Endothelial cell of hepatic sinusoid (primary cell): ENCODE measurements at regions not wholly inside any gene's neighbourhood (a gene's known extent, or its start where the extent isn't known, plus 50 kb on each side); places are given as distances from the start of the nearest gene placed in this dataset.

Source experiments
- in situ Hi-C: cut with HindIII; loops from 2 replicates; pipeline ENCODE4 v1.10.0; 2017; ENCODE audit warnings: low sequenced_read_pairs

DNA sequence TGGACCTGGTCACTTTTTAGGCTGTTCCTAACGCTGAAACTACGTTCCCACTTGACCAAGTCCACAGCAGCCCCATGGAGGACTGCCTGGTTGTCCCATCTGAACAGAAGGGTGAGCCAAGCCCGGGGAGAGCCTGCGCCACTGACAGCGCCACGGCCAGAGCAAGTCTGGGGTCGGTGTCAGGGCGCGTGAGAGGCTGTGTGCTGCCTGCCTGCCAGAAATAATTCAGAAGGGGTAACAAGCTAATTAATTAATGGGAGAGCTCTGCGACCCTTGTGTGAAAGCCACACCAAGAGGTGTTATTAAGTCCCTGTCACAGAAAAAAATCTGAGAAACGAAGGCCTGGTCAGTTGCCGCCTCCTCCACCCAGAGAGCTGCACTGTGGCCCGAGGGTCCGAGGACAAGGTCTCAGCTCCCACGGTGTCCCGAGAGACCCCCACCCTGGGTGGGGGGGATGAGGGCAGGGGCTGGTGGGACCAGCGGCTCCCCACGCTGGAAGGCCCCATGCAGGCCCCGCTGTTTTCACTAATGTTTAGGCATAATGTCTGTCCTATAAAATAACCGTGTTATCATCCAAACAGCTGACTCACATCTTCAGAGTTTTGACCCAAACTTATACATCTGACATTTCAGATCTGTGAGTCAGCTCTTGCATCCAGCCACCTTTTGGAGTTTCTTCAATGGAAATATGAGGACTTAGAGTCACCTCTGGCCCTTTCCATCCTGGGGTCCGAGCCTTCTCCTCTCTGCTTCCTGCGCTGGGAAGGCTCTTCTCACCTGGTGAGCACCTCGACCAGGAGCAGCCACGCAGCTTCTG is 58.5 kb downstream of the DLL1 start:
- in situ Hi-C loops: no loop called here

DNA sequence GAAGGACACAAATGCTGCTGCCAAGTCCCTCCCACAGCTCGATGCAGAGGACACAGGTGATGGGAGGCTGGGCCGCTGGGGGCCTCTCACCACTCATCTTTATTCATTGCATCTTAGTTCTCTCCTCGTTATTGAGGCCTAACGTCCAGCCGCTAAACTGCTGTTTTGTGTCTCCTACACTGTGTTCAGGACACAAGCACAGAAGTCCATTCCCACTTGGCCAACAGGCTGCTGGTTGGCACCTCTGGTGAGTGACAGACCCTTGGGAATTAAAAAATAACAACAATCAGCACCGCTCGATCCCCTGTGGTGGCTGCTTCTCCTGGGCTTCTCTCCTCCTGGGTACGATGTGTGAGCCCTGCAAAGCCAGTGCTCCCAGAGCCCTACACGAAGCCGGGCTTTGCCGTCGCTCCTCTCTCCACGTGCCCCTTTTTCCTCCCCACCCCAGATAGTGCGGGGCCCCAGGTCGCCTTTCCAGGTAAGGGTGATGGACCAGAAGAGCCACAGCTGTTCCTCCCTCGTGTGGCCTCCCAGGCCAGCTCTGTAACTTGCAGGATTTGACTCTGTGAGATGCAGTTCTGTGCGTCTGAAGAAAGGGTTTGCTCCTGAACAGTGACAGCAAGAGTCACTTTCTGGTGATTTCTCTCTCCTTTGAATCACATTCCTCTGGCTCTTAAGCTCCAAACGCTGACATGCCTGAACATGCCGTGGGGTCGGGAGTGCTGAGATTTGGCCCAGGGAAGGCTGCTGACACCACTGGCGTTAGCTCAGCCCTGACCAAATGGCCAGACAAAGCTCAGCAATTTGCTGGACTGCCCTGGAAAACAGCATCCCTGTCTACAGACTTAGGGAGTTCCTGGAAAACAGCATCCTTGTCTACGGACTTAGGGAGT is 59.3 kb downstream of the DLL1 start:
- in situ Hi-C loops: no loop called here

DNA sequence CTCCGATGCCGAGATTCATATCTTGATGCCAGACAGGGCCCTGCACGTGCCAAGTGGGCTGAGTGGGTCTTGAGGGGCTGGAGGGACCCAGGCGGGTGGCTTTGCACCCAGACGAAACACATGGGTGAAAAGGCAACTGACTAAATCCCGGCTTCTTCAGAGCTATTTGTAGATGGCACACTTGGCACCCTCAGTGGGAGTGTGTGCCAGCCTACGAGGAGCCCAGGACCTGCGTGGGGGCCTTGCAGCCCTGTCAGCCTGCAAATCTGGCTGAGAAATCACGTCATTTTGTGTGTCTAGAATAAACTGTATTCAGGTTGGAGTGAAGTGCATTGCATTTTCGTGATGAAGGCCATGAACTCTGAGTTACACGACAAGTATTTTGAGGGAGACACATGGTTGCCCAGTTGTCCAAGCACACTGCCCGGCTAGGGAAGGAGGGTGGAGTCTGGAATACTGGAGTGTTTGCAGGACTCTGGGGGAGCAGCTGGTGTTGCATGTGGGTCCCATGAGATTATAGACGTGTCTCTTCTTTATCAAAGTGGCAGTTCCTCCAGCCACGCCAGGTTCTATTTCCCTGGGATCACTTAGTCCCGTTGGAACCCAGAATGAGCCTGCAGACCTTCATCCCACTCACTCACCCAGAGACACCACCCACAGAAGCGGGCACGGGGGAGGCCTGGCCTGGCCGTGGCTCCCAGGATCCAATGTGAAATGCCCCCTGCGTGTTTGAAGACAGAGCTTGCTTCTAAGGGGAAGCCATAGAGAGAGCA is 60.2 kb downstream of the DLL1 start:
- in situ Hi-C loops: no loop called here

DNA sequence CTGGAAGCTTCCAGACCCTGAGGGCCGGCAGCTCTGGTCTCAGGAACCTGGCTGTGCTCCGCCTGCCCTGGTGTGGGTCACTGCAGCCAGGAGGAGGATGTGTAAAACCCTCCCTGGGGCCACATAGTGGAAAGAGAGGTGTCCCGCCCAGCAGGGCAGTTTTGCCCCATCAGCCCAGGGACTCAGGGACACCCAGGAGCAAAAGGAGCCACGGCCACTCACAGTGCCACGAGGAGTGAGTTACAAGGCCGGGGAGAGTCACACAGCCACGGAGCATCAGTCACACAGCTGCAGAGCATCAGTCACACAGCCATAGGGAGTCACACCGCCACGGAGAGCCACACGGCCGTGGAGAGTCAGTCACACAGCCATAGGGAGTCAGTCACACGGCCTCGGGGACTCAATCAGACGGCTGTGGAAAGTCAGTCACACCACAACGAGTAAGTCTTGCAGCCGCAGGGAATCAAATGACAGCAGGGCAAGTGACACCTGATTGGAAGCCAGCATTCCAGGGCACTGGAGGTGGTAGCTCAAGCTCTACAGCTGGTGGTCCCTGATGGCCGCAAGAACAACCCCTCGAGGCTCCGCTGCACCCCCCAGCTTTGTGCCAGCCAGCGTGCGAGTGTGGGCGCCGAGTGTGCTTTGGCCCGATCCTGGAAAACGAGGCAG is 60.9 kb downstream of the DLL1 start:
- in situ Hi-C loops: no loop called here

DNA sequence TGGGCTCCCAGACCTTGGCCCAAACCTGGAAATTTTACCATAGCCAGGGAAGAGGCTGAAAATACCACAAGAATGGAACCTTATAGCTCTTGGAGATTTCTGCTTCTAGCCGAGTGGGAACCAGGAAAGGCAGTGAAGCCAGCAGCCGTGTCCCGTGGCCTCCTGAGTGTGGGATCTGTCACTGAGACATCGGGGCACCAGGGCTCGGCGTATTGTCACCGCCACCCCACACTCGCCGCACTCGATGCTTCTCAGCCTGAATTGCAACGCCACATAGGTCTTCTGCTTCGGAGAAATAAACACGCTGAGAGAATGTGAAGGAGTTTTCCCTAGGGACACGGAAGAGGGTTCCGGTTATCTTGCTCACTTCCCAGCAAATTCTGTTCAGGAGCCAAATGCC is 61.5 kb downstream of the DLL1 start:
- in situ Hi-C loops: no loop called here

DNA sequence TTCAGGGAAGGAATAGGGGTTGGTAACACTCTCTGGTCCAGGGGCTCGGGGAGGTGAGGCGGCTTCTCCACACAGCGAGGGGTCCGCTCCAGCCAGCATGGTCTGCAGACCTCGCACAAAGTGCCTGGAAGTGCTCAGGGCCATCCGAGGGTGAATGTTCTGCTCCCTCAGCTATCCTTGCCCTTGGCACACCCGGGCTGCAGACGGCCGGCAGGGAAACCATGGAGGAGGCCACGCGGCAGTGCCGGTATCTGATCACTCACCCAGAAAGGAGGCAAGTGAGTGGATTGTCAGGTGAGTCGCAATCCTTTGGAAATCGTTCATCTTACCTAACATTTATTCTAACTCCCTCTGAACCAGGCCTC is 62.0 kb downstream of the DLL1 start:
- in situ Hi-C loops: no loop called here

DNA sequence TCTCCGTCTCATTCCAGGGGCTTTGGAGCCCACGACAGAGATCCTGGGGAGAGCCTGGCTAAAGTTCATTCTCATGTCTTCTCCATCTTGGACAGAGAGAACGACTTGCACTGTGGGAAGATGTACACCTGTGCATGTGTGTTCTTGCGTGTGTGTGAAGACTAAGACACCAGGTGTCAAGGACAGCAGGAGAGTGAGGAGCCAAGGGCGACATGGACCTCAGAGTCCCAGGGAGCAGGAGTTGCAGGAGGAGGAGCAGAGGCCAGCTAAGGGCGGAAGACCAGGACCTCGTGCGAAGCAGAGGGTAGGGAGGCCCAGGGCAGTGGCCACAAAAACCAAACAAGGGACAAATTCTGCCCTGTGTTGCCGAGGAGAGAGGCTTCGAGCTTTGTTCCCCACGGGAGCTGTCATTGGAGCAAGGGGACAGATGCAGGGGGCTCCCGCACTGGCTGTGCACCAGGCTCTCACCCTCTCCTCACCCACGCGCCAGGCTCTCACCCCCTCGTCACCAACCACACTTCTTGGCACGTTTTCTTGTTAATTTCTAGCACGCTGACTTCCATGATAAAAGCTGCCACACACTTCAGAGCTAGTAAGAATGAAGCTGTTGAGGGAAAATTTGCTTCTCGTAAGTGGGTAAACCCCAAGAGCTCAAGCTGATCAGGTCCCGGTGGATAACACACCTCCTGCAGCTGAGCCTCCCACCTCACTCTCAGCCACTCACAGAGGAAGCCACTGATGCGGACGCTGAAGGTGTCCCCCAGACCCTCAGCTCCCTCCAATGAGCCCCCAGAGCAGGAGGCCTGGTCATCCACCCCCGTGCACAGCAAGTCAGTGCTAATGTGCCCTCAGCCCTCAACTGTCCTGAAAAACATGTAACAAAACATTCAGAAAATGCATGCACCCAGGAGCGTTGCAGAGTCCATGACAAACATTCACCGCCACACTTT is 62.6 kb downstream of the DLL1 start:
- in situ Hi-C loops: no loop called here

DNA sequence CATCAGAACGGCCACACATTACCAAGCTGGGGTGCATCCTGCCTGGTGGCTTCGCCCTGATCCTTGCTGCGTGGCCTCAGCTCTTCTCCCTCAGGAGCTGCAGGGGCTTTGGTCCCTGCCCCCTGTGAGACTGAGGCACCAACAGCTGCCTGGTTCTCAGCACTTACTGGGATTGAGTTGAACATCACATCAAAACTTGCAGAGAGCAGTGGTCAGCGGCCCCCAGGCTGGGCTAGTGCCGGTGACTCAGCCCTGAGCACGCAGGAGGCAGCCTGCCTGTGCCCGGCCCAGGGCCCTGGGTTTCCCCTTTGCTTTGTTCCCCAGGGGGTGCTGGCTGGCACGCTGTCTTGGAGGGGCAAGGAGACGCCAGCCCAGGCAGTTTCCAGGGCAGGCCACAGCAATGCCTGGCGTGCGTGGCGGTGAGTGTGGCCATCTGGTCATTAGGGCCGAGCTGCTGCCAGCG is 63.3 kb downstream of the DLL1 start:
- in situ Hi-C loops: no loop called here

DNA sequence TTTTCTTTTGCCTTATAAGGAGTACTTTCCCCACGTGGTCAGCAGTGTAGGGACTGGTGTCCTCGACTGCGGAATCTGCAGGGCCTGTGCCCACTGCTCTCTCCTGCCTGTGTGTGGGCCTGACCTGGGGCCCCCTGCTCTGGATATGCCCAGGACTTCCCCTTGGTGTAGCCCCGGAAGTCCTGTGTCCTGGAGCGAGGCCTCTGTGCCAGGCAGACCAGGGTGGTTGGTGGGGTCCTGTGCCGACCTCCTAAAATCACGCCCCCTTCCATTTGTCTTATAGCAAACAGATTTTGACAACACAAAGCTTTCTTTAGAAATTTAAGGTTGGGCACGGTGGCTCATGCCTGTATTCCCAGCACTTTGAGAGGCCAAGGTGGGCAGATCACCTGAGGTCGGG is 64.2 kb downstream of the DLL1 start:
- in situ Hi-C loops: no loop called here

DNA sequence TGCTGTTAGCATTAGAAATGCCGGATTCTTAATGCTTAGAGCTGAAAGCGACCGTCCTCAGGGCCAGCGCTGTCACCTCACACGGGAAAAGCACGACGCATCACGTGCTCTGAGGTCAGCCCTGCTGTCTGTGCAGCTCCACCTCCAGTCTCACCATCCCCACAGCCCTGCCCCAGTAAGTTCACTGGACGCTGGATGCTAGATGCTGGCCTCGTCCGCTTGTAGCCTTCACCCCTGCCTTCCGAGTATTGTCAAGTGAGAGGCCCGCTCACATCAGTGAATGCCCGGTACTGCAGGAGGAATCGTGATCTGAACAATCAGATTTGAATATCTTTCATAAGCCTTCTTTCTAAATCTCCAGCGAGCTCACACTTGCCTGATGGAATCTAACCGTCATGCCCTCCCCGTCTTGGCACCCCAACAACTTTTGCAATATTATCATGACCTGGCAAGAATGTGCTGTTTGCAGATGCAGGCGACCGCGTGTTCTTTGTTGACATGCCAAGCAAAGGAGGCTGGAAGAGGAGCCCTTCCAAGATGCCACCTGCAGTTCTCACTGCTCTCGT is 64.9 kb downstream of the DLL1 start:
- in situ Hi-C loops: no loop called here

DNA sequence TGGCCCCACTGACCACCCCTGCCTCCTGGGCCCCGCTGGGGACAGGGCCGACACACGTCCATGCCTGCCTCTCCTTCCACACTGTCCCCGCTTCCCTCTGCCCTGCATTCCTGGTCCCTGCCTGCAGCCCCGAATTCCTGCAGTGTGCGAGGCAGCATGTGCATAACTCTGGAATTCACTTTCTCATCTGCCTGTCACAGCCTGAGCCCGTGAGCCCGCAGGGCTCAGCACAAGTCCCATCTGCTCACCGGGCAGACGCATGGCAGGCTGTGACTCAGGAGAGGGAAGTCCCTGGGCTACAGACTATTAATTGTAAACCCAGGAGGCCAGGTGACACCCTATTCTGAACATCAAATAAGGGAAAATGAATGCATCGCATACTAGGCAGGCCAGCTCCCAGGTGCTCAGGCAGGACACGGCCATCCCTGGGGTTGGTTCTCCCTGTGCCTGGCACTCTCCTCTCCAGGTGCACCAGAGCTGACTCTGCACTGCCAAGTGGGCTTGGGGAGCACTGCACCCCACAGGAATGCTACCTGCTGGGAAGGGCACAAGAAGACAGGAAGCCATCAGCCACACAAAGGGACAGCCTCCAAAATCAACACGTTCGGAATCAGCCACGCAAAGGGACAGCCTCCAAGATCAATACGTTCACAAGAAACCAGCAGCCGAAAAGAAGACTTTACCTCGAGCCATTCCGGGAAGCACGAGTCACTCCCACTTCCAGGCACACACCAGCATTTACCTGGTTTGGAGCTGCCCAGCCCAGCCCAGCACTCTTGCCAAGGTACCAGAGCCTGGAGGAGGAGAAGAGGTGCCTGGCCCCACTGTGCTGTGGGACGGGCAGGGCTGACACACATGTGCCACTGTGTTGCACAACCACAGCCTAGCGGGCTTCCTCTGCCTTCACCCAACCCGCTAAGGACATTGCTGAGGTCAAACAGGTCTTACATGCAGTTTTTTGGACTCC is 65.9 kb downstream of the DLL1 start:
- in situ Hi-C loops: no loop called here

DNA sequence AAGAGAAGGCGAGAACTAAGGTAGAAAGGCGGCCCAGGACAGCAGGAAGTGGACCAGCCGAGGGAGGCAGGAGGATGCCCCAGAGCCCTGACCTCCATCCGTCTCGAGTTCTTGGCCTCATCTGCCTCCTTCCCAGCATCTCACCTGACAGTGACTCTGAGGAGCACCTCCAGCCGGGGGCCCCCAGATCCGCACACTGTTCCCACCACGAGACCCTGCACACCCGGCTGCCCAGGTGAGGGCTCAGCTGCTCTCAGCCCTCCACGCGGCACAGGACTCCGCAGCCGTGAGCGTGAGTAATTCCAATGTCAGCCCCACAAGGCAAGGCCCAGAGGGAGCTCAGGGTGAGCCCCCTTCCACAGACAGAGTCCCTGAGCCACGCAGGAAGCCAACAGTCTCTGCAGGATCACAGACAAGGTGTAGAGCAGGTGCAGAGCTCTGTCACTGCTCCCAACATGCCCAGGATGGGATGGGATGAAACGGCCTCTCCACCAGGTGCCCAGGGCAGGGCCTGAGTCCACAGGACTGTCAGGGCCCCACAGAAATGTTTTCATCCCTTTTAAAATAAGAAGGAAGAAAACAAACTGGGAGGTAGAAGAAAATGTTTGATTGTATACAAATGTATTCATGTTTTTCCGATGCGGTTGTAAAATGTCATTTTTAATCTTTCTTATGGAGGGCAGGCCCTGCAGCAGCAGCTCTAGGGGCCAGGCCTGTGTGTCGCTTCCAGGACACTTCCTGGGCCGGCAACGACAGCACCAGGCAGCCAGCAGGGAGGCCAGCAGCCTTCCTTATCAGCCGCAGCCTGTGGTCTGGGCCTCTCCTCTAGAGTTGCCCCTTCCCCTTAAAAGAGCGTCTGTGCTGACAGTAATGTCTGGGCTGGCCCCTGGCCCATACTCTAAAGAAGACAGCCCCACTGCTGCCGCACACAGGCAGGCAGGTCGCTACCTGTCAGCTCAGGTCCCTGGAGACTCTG is 66.9 kb downstream of the DLL1 start:
- in situ Hi-C loops: no loop called here

DNA sequence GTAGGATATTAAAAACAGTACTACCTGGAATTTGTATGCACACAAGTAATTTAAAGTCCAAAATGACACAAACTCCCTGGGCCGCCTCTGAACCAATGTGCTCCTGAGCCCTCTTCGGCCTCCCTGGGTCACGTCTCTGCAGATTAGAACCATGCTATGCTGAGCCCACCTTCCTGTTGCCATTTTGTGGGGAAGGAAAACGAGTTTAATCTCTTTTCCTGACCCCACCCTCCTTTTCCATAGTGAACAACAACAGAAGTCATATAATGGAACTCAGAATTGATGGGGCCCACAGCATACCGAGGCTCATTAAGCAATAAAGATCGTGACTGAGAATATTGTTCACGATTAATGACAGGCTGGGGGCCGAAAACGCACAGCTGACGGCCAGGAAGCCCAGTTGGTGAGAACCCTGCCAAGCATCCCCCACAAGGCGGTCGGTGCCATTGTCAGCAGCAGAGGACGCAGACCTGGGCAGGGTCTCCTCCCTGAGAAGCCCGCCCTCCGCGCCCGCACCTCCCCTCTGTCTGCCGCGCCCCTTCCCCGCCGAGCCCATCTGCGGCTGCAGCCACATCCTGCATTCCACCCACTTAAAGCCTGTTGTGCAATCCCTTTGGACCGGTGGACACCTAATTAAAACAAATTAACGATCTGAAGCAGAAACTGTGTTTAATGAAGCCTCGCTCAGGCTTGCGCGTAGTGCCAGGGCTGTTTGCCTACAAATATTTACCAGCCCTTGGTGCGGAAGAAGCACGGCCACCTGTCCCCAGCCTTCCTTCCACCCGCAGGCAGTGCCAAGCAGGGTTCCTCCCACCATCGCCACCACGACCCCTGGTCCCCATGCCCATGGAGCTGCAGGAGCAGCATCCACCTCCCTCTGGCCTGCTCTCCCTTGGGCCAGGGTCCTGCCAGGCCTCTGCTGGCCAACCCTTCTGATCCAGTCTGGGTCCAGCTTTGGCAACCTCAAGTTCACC is 68.1 kb downstream of the DLL1 start:
- in situ Hi-C loops: no loop called here

DNA sequence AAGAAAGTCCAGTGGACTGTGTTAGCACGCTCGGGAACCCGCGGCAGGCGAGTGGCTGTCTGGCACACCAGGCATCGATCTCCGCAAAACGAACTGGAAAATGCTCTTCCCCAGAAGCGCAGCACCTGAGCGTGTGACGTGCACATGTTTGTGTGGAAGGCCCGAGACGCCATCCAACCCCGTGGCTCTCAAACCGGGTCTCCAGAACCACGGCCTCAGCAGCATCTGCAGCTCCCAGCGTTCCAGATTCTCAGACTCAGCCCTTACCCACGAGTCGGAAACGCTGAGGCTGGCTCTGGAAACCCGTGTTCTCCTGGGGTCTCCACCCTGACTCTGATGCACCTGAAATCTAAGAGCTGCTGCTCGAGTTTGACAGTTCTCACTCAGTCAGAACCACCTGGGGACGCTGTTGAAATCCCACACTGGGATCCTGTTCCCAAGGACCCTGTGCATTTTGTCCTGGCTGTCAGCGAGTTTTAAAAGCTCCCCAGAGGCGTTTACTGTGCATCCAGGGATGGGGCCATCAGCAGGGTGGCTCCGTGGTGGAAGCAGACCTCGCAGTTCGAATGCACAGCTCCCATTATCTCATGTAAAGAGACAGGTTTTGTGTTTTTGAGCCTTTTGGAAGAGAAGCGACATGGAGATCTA is 69.0 kb downstream of the DLL1 start:
- in situ Hi-C loops: no loop called here

DNA sequence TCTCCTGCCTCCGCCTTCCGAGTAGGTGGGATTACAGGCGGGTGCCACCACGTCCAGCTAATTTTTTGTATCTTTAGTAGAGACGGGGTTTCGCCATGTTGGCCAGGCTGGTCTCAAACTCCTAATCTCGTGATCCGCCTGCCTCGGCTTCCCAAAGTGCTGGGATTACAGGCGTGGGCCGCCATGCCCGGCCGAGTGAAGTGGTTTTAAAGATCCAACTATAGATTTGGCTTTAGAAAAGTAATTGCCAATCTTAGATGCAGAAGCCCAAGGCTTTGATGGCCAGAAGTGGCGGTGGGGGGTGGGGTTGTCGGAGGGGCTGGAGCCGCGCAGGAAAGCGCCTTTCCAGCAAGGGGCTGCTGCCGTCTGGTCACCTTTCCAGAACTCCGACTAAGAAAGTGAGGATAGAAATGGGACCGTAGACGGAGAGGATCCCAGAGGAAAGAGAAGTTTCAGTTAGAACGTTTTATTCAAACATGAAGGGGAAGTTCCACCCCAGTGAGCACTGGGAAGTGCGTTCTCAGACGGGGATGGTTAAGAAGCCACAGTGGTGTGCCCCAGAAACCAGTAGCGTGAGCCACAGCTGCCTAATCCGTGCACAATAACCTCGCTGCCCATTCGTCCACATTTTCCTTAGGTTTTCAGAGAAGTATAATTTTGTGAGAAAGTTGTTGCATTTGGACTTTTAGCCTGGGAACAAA is 69.7 kb downstream of the DLL1 start:
- in situ Hi-C loops: no loop called here
